Loucy (cell line): ENCODE measurements at regions not wholly inside any gene's neighbourhood (a gene's known extent, or its start where the extent isn't known, plus 50 kb on each side); places are given as distances from the start of the nearest gene placed in this dataset.

Source experiments
- H2AFZ ChIP-seq: fragments of 200-600 bp; sonication (generic); 2 replicates; pipeline ENCODE4 v1.6.0; 2016; ENCODE audit warnings: antibody characterized with exemption, mild to moderate bottlenecking, low read length, moderate library complexity
- H3F3A ChIP-seq: fragments of 200-600 bp; 2 replicates; pipeline ENCODE4 v1.6.0; 2016; ENCODE audit warnings: antibody characterized with exemption, low read depth, mild to moderate bottlenecking
- H3K27me3 ChIP-seq: fragments of 200-600 bp; sonication (generic); 2 replicates; pipeline ENCODE4 v1.6.1; 2014; ENCODE audit warnings: low read length, mild to moderate bottlenecking; ENCODE audit not compliant: insufficient read depth, poor library complexity, severe bottlenecking
- H3K36me3 ChIP-seq: fragments of 200-600 bp; sonication (generic); 2 replicates; pipeline ENCODE4 v1.6.1; 2016; ENCODE audit warnings: low read length; ENCODE audit not compliant: insufficient read depth
- H3K4me1 ChIP-seq: fragments of 200-600 bp; sonication (generic); 2 replicates; pipeline ENCODE4 v1.5.1; 2014; ENCODE audit warnings: low read length, mild to moderate bottlenecking; ENCODE audit not compliant: insufficient read depth, poor library complexity, severe bottlenecking
- H3K4me2 ChIP-seq: fragments of 200-600 bp; sonication (generic); 2 replicates; pipeline ENCODE4 v1.6.0; 2014; ENCODE audit warnings: antibody characterized with exemption, low read length, low read depth, mild to moderate bottlenecking; ENCODE audit not compliant: poor library complexity, severe bottlenecking
- H3K4me3 ChIP-seq: fragments of 200-600 bp; sonication (generic); 2 replicates; pipeline ENCODE4 v1.5.1; 2014; ENCODE audit warnings: low read length, mild to moderate bottlenecking, mixed read lengths; ENCODE audit not compliant: poor library complexity, severe bottlenecking
- H3K79me2 ChIP-seq: fragments of 200-600 bp; sonication (generic); 2 replicates; pipeline ENCODE4 v1.6.1; 2014; ENCODE audit warnings: low read length; ENCODE audit not compliant: insufficient read depth
- H3K9ac ChIP-seq: fragments of 200-600 bp; sonication (generic); 2 replicates; pipeline ENCODE4 v1.6.0; 2014; ENCODE audit warnings: mild to moderate bottlenecking, low read depth, low read length, moderate library complexity; ENCODE audit not compliant: poor library complexity, severe bottlenecking
- H3K9me2 ChIP-seq: fragments of 200-600 bp; sonication (generic); replicated peaks from 2 replicates; pipeline ENCODE4 v1.6.1; 2016; ENCODE audit warnings: low read depth, low read length, mixed read lengths
- H3K9me3 ChIP-seq: fragments of 200-600 bp; sonication (generic); 2 replicates; pipeline ENCODE4 v1.6.1; 2014; ENCODE audit warnings: mild to moderate bottlenecking, antibody characterized with exemption, low read length, low read depth; ENCODE audit not compliant: insufficient read depth
- H4K20me1 ChIP-seq: fragments of 200-600 bp; sonication (generic); 2 replicates; pipeline ENCODE4 v1.6.0; 2014; ENCODE audit warnings: antibody characterized with exemption, low read length, mild to moderate bottlenecking; ENCODE audit not compliant: insufficient read depth, poor library complexity, severe bottlenecking
- EZH2phosphoT487 ChIP-seq: fragments of 200-600 bp; IDR thresholded peaks from 2 replicates; pipeline ENCODE4 v1.6.1; 2018; ENCODE audit warnings: antibody characterized with exemption, mild to moderate bottlenecking, moderate library complexity, borderline replicate concordance
- TF ChIP-seq, protein P1 (sequence below): fragments of 200-600 bp; sonication (generic); conservative IDR thresholded peaks from 2 replicates; pipeline ENCODE4 v1.5.1; 2014; ENCODE audit warnings: mild to moderate bottlenecking, antibody characterized with exemption, low read length

DNA sequence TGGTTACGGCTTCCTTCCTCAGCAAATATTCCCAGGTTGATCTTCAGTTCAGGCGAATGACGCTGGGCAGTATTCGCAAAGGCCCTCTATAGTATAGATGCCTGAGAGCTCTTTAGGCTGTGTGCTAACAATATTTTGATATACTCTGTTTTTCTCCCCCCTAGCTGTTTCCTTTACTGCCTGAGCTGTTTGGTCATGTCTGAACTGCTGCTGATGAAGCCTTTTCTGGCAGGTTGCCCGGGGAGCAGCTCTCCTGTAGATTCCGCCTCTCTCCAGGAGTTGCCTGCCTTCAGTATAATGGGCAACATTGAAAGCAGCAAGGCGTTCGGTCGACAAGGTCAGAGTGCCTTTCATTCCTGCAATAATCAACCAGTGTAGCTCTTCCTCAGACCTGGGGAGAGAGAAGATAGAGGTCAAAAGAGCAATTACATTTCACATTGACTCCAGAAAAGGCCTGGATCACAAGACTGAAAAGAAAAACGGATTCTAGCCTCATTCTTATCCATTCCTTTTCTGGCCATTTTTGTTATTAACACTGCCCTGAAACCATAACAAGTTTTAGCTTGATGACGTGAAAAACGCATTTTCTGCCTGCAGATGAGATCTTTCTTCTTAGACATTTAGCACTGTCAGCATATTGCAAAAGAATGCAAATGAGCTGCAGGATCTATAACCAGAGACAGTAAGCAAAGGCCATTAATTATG lies 60.1 kb upstream of the ZNF608 start:
- Histone ChIP-seq H3F3A (no peaks in the 10 kb centered on the region), H3K9ac (no peak overlapping the region), H3K79me2 (no peaks in the 10 kb centered on the region), H3K4me3 (no peak overlapping the region), H3K27me3 (no peaks in the 10 kb centered on the region), H2AFZ (no peak overlapping the region), H4K20me1 (no peaks in the 10 kb centered on the region), H3K9me3 (no peaks in the 10 kb centered on the region), H3K9me2 (no peaks in the 10 kb centered on the region), H3K4me2 (no peak overlapping the region), H3K36me3 (no peaks in the 10 kb centered on the region), H3K4me1 (no peaks in the 10 kb centered on the region)
- TF ChIP-seq, protein P1, sequence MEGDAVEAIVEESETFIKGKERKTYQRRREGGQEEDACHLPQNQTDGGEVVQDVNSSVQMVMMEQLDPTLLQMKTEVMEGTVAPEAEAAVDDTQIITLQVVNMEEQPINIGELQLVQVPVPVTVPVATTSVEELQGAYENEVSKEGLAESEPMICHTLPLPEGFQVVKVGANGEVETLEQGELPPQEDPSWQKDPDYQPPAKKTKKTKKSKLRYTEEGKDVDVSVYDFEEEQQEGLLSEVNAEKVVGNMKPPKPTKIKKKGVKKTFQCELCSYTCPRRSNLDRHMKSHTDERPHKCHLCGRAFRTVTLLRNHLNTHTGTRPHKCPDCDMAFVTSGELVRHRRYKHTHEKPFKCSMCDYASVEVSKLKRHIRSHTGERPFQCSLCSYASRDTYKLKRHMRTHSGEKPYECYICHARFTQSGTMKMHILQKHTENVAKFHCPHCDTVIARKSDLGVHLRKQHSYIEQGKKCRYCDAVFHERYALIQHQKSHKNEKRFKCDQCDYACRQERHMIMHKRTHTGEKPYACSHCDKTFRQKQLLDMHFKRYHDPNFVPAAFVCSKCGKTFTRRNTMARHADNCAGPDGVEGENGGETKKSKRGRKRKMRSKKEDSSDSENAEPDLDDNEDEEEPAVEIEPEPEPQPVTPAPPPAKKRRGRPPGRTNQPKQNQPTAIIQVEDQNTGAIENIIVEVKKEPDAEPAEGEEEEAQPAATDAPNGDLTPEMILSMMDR, result no peak
- no peak for TF ChIP-seq EZH2phosphoT487

DNA sequence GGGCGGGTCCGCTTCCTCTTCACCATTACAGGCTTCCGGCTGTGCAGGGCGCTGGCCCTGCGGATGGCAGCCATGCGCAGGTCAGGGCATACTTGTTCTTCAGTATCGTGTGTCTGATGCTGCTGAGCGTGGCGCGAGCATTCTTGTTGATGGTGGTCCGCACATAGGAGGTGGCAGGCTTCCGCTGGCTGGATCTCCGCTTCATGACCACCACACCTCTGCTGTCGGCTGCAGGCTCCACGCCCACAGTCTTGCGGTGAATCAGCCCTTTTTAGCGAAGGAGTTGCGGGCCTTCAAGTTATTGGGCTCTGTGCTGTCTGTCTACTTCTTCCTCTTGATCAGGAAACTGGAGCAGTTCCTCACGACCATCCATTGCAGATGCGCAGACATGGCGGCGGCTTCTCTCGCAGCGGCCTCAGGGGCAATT lies 62.4 kb upstream of the ZNF608 start:
- Histone ChIP-seq H2AFZ (no peak overlapping the region), H3K9me3 (no peaks in the 10 kb centered on the region)

DNA sequence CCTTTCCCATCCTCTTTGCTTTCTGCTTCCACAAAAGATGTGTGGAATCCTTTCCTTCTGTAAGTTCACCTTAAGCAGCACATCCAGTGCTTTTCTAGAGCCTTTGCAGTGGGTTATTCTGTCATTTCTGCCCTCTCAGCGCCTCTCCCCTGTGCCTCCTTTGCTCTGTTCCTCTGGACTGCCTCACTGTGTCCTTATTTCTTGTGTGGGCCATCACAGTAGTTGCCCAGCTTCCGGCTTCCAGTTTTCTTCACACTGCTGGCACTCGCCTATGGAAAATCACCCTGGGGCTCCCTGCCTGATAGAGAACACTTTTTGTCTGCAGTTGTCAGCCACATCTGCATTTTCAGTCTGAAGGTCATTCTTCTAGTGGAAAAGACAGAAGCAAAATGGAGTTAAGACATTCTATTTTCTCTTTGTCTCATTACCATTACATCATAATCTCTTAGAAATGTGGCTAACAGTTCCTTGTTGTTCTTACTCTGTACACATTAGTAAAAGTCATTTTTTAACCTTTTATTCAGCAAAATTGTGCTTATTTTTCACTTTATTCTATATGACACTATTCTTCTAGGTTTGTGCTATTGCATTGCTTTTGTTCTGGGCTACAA lies 64.1 kb upstream of the ZNF608 start:
- H3K27me3 ChIP-seq, result no peaks in the 10 kb centered on the region
- H4K20me1 ChIP-seq, result no peaks in the 10 kb centered on the region
- H3K36me3 ChIP-seq, result no peaks in the 10 kb centered on the region
- H3F3A ChIP-seq, result no peaks in the 10 kb centered on the region
- no peaks in the 10 kb centered on the region for H3K79me2 ChIP-seq
- peak overlapping the region; percentile 55; the same call in 1 of the 2 replicates for H2AFZ ChIP-seq
- TF ChIP-seq, protein P1, result no peak
- no peak for TF ChIP-seq EZH2phosphoT487
- H3K4me2 ChIP-seq, result no peak overlapping the region
- H3K9me2 ChIP-seq, result no peaks in the 10 kb centered on the region
- no peaks in the 10 kb centered on the region for H3K4me1 ChIP-seq
- no peak overlapping the region for H3K9ac ChIP-seq
- no peaks in the 10 kb centered on the region for H3K9me3 ChIP-seq
- H3K4me3 ChIP-seq, result no peak overlapping the region

More for the DNA sequence above, 62.4 kb upstream of the ZNF608 start:
- TF ChIP-seq, protein P1, result no peak
- TF ChIP-seq EZH2phosphoT487, result no peak
- Histone ChIP-seq H3K9me2 (no peaks in the 10 kb centered on the region), H3K4me1 (no peaks in the 10 kb centered on the region), H3K9ac (no peak overlapping the region), H4K20me1 (no peaks in the 10 kb centered on the region), H3K27me3 (no peaks in the 10 kb centered on the region), H3K4me3 (no peak overlapping the region), H3K36me3 (no peaks in the 10 kb centered on the region), H3F3A (no peaks in the 10 kb centered on the region), H3K4me2 (no peak overlapping the region), H3K79me2 (no peaks in the 10 kb centered on the region)
